HG03139 (cell line): ENCODE measurements at regions not wholly inside any gene's neighbourhood (a gene's known extent, or its start where the extent isn't known, plus 50 kb on each side); places are given as distances from the start of the nearest gene placed in this dataset.
A peak's percentile ranks its signal among the peaks of the same experiment; 100 is the strongest.

ENCODE experiments used
- ATAC-seq: cut with Tn5 transposase; IDR thresholded peaks from one replicate; pipeline ENCODE4 v1.9.1; 2021; ENCODE audit not compliant: unreplicated experiment

DNA sequence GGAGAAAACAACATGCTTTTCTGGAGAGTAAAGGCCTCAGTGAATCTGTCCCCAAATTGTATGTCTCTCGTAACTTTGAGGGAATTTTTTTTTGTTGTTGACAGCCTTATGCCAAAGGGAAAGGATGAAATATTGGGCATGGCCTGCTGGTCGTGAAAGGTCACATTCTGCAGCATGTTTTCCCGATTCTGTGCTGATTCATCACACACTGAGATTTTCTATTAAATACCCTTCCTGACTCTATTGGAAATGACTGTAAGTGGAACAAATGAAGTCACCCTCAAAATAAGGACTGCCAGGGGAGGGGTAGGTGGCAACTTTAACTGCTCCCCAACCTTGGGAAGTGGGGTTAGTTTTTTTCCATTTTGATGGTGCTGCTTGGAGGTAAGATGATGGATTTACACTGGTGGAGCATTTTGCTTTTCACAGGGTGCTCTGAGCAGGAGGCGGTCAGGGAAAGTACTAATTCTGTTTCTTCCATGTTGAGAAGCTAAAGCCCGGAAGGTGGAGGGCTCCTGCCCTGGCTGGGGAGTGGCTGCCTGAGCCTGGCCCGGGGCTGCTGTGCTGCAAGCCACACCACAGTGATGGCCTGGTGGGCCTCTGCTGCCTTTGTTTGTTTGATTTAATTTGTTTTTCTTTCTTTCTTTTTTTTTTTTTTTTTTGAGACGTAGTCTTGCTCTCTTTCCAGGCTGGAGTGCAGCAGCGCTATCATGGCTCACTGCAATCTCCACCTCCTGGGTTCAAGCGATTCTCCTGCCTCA is 116.8 kb upstream of the SPATA13 start:
- no peak for ATAC-seq

DNA sequence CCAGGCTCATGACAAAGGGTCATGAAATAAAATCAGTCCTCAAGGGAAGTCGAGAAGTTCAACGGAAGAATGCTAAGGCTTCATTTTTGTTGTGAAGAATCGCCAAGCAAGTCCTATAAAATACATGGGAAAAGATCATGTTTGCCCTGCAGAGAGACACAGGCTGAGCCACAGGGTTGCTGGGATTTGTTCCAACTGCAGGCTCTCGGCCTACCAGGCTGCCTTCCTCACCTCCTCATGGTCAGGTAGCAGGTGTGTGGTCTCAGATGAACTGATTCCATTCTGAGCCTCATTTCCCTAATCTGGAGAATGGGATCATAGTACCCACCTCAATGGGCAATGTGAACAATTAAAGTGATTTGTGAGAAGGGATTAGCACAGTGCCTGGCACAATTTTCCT is 114.9 kb upstream of the SPATA13 start:
- ATAC-seq = no peak

DNA sequence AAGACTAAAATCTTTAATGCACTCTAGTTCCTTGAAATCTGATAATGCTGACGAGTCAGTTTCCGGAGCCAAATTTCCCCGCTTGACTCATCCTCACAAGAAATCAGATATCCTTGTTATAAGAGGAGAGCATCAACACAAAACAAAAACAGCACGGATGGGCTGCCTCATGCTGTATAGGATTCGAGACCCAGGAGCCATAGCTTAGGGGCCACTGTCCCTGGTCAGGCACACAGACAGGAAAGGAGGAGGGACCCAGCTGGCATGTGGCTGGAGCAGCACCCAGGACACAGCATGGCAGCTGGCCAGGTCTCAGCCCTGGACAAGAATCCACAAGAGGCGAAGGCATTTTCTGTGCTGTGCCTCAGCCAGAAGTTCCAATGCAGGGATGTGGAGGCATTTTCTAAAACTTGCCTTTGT is 110.2 kb upstream of the SPATA13 start:
- no peak for ATAC-seq

DNA sequence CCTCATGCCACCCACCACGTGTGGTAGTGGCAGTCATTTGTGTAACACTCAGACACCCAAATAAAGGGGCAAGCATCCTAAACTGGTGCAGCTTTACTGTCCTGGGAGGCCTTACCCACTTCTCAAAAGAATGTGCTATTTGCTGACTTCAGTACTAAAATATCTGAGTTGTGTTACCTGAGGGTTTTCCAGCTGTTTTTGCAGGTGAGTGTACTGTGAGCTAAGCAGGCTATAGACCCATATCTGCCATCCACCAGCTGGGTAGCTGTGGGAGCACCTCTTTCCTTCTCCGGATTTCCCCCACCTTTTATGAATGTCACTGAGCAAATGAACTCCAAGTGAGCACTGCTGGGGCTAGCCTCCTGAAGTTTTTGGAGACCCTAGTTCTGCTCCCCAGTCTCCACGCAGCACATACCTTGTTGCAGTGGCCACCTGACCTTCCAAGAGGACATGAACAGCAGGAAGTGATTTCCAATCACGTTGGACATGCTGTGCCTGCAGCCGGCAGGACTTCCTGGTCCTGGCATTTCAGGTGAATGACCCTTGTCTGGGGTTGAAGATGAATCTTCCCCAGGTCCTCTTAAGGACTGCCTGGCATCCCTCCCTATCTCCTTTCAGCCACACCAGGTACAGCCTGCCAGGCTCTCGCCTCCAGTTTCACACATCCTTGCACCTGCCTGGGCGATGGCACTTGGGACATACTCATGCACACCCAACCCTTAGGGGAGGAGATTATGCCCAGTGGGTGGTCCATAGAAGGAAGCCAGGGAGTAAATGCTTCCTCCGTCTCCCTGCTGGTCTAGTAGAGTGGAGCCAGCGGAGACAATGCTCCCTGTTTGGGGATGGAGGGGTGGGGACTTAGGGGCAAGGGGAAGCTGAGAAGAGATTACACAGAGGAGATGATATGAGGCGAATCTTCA is 109.5 kb upstream of the SPATA13 start:
- ATAC-seq = no peak

DNA sequence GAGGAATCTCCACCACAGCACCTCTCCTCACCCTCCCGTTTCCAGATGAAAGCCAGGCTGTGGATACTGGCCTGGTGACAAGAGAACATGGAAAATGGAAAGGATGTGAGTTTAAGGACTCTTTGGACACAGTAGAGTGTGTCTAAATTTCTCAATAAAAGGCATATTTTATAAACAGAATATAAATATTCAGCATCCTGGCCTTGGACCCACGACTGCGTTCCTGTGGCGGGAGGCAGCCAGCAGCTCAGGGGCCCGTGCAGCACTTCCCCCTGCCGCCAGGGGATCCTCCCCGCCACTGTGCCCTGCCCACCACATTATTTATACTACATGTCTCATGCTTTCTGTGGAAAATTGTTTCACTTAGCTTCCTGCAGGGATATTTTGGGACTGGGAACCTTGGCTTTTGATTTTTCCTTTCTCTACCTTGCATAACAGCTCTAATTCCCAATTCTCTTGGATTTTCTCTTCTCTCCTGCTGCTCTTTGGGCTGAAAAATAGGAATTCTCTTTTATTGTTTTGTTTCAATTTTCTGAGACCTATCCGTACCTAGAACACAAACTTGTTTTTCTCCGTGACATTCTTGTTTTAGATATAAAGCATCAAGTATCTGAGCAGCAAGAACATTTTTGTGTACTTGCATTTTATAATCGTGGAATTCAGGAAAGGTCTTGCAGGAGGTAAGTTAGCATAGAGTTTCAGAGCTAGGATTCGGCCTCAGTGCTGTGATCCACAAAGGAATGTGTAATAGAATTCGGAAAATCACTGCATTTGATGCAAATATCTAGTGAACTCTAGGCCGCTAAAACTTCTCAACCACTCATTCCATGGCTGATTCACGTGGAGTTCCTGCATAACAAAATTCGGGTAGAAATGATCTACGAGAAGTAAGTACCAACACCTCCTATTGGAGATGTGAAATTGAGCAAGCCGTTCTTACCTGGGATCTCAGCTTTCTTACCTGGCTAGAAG is 107.7 kb upstream of the SPATA13 start:
- ATAC-seq = no peak

DNA sequence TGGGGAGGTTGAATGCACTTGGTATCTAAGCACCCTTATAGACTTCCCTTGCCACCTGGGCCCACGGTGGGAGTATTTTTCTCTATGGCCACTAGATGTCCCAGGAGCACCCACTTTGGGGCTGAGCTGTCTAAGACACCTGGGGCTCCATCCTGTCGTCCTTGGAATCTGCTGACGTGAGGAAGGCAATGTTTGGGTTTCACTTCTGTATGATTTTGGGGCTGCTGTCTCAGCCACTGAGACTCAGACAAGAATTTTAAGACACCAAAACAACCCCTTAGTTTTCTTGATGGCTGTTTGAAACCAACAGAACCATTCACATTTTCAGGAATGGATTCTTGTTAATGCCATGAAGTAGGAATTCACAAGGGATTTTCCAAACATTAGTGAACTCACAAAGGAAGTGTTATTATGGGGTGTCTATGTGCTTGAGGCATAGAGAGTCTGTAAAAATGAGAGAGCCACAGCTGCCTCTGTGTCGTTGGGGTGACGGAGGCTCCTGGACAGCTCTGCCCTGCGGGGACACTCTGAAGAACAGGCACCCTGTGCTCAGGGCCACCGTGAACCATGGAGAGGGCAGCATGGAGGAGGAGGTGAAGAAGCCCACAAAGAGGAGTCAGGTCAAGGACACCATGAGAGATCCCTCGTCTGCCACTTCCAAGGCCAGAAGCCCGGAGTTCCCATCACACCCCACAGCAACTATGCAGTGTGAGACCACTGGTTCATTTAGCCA is 106.8 kb upstream of the SPATA13 start:
- ATAC-seq = peak; percentile 72

DNA sequence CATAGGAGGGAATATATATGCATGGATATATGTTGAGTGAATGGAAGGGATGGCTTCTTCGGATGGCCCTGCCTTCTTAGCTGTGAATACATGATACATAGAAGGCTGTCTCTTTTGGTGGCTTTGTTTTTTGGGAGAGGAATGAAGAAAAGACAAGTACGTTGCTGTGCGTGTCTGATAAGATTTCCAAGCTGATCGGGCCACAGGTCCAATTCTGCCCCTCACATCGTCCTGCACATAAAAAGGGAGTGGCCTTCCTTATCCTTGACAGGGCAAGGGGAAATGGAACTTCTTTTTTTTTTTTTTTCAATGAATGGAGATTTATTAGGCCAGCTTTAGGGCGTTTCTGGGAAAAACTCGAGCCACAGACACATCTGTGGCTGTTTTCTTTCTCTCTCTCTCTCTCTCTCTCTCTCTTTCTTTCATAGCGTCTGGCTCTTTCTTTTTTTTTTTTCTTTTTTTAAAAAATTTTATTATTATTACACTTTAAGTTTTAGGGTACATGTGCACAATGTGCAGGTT is 103.8 kb upstream of the SPATA13 start:
- no peak for ATAC-seq

DNA sequence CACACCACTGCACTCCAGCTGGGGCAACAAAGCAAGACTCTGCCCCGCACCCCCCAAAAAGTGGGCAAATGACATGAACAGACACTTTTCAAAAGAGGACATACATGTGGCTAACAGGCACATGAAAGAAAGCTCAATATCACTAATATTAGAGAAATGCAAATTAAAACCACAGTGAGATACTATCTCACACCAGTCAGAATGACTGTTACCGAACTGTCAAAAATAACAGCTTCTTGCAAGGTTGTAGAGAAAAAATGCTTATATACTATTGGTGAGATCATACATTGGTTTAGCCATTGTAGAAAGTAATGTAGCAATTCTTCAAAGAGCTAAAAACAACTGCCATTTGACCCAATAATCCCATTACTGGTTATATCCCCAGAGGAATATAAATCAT is 99.5 kb upstream of the SPATA13 start:
- no peak for ATAC-seq

DNA sequence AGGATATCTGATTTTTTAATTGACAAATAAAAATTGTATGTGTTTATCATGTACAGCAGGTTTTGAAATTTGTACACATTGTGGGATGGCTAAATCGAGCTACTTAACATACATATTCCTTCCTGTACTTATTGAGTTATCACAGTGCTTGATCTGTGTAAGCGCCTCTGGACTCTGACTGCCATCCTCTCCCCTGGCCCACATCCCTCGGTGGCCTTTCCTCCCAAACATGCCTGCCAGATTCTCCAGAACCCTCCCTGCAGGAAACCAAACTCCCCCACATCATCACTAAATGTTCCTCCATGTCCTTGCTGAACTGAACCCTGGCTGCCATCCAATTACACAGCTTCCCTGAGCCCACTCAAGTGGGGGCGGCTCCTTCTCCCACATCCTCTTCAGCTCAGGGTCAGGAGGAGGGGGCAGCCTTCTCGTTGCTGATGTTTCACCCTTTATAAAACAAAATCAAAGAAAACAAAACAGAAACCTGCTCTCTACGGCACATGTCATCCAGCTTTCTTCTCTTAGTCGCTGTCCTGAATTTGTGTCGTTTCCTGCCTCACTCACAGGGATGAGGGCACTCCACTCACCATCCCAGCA is 97.1 kb upstream of the SPATA13 start:
- ATAC-seq = no peak

DNA sequence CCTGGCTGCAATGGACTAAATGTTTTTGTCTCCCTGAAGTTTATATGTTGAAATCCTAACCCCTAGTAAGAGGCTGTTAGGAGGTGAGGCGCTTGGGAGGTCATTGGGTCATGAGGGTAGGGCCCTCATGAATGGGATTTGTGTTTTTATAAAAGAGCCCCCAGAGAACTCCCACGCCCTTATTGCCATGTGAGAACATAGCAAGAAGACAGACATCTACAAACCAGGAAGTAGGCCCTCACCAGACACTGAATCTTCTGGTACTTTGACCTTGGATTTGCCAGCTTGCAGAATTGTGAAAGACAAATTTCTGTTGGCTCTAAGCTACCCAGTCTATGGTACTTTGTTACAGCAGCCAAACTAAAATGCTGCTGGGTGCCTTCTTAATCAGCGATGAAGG is 96.1 kb upstream of the SPATA13 start:
- no peak for ATAC-seq

DNA sequence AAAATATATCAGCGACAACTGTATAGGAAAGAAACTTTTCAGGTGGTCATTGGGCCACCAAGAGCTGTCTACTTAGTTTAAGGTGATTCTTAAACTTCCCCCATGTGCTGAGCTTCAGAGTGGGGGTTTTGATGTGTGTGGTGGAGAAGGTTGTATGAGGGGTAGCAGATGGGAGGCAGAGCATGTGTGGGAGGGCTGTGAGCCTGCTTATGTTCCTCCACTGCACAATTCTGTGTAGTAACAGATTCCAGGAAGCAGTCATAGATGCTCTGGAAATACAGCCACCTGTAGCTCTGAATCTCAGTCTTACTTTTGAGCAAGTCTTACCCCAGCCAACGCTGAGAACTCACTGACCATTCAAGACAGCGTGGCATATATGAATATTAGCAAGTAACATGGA is 95.3 kb upstream of the SPATA13 start:
- no peak for ATAC-seq

DNA sequence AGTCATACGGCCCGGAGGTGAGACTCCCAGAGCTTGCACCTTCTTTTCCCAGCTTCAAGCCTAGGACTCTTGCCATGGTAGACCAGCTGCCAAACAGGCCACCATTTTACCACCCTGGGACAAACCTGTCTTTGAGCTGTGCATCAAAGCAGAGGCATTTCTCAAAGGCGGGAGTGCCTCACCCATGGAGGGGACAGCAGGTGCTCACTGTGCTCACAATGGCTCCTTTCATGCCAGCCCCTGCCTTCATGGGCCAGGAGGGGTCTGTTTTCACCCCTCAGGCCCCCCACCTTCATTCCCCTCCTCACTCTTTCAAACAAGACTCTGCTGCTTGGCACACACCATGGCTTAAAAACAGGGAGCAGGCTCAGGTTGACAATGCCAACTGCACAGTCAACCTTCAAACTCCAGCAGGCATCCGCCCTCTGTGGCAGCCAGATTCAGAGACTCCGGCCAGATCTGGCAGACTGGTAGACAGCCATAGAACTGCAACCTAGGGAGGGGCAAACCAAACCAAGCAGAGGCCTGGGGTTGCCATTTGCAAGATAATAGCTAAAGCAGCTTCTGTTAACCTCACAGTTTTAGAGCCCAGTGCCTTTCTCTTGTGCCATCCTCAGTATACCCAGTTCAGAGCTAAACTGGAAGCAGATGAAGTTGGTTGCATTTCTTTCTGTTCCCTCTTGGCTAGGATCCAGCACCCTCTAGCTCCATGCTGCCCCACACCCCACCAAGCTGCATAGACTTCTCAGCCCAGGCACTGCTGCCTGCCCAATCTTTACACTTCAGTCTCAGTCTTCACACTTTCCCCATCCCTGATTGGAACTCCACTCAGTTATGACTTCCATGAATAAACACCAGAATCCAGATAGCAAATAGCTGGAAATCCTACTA is 93.9 kb upstream of the SPATA13 start:
- no peak for ATAC-seq

DNA sequence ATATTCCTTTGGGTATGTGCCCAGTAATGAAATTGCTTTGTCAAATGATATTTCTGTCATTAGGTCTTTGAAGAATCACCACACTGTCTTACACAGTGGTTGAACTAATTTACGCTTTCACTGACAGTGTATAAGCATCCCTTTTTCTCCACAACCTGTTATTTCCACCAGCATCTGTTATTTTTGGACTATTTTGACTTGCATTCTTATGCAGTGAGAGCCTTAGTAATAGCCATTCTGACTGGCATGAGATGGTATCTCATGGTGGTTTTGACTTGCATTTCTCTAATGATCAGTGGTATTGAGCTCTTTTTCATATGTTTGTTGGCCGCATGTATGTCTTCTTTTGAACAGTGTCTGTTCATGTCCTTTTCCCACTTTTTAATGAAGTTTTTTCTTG is 92.0 kb upstream of the SPATA13 start:
- no peak for ATAC-seq

DNA sequence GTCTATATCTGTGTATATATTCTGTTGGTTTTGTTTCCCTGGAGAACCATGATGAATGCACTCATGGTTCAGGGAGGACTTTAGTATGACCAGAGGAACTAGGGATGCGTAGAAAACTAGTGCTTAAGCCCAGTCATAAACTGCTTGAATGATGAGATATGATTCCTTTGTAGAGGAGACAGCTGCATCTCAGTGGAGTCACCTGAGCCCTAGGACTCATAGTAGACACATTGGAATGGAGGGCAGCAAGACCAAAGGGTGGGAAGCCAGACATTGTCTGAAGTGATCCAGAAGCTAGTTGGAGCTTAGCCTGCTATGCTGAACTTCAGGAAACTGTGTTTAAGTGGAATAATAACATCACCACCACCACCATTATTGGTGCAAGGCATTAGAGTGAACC is 89.5 kb upstream of the SPATA13 start:
- ATAC-seq = no peak

DNA sequence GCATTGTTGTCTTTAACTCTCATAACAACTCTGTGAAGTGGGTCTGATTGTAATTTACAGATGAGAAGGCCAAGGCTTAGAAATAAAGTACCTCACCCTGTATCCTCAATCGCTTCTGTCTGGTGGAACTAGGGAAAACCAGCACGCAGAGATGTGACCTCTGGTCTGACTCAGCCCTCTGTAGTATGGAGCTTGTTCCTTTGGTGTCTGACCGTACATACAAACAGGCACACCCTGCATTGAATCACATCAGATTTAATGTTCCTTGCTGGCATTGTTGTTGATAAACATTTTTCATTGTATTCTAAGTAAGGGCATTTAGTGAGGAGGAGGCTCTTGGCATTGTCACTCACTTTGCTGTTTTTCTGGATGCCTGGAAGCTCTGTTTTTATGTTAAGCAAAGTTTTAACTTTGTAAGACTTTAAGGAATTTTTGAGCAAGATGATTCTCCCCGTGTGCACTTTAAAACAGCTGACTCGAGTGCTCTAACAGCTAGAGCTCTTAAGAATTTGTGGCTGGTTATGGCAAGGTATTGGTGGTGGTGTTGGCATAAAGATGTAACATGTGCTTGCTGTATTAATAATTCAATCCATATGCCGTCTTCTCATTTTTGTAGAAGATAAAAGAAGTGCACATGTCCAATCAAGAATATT is 89.0 kb upstream of the SPATA13 start:
- ATAC-seq = no peak

DNA sequence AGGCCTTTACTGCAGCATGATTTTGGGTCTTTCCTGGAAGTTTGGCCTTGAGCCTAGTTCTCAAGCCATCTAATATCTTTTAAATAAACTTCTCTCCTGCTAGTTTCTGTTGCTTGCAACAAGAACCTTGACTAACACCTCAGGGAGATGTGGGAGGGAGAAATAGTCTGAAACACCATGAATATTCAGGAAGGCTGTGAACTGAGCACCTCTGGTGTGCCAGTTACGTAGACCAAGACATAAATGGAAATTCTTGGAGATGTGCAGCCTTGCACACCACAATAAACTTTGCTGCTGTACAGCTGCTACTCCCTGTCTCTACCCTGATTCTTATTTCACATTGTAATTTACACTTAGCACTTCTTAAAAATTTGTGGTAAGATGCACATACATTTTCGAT is 86.9 kb upstream of the SPATA13 start:
- no peak for ATAC-seq

DNA sequence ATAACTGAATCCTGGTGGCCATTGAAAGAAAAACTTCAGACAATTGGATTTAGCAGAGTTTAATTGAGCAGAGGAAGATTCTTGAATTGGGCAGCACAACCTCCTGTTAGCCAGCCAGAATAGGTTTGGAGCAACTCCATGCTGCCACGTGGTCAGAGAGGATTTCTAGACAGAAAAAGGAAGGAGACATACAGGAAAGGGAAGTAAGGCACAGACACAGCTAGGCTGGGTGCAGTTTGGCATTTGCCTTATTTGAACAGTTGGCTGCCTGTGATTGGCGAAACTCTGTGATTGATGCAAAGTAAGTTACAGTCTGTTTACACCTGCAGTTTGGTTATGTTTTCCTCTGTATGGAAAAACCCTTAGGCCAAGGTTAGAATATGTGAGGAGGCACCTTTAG is 85.8 kb upstream of the SPATA13 start:
- no peak for ATAC-seq
